GM18505 (cell line): ENCODE measurements at regions not wholly inside any gene's neighbourhood (a gene's known extent, or its start where the extent isn't known, plus 50 kb on each side); places are given as distances from the start of the nearest gene placed in this dataset.
"Not testable (repeated sequence)": the region's sequence is repeated elsewhere in the genome, so short reads cannot be mapped to it uniquely, and the experiment has no call there.

Source experiments
- ATAC-seq: cut with Tn5 transposase; IDR thresholded peaks from one replicate; pipeline ENCODE4 v1.9.1; 2021; ENCODE audit not compliant: unreplicated experiment
- POLR2A ChIP-seq: IDR thresholded peaks from 4 replicates; pipeline ENCODE4 v1.6.1; 2011; ENCODE audit warnings: borderline replicate concordance; ENCODE audit not compliant: insufficient read depth, insufficient read length; ENCODE audit errors: extremely low read depth

GRCh38 chr3:178084938-178085816 is 451.1 kb upstream of the KCNMB2 start:
- no peak for TF ChIP-seq POLR2A
- no peak for ATAC-seq

GRCh38 chr3:178085817-178086123 is 450.5 kb upstream of the KCNMB2 start:
- no peak for TF ChIP-seq POLR2A
- no peak for ATAC-seq

- no peak for TF ChIP-seq POLR2A
Observed at GRCh38 chr3:178086144-178086825, 450.0 kb upstream of the KCNMB2 start.

DNA sequence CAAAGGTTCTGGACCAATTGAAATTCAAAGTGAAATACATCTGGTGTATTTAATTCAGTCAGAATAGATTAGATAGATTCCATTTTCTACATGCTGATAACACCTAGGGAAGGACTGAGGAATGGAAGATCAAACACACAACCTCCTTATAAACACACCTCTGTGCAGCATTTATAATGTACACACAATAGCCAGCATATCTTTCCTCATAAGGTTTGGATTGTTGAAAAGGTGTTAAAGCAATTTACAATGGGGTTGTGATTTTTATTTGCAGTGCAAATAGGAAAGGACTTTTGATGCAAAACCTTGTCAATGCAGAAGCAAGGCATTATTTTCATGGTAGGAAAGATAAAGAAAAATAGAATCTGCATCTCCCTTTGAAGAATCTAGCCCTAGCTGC is 448.9 kb upstream of the KCNMB2 start:
- no peak for ATAC-seq
- no peak for TF ChIP-seq POLR2A

More at GRCh38 chr3:178086144-178086825, 450.0 kb upstream of the KCNMB2 start:
- no peak for ATAC-seq

DNA sequence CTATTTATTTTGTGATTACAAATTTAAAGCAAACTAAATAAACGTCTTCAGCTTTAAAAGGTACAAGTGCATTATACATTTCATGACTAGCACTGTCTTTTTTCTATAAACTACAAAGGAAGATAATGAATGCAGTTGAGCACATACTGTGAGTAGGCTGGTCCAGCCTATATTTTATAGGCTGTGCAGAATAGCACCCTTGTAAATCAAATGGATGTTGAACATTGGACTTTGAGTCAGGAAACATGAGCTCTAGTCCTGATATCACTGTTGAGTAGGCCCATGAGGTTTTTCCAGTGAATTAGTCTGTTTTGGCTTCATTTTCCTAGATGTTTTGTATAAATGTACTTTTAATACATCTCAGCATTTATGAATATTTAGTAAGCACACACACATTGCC is 447.3 kb upstream of the KCNMB2 start:
- TF ChIP-seq POLR2A = no peak
- no peak for ATAC-seq

- no peak for TF ChIP-seq POLR2A
- ATAC-seq = no peak
Observed at GRCh38 chr3:178090899-178091298, 445.3 kb upstream of the KCNMB2 start.

DNA sequence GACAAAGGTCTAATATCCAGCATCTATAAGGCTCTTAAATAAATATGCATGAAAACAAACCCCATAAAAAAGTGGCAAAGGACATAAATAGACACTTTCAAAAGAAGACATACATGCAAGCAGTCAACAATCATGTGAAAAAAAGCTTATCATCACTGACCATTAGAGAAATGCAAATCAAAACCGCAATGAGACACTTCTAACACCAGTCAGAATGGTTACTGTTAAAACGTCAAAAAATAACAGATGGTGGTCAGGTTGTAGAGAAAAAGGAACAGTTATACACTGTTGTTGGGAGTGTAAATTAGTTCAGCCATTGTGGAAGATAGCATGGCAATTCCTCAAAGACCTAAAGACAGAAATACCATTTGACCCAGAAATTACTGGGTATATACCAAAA is 440.7 kb upstream of the KCNMB2 start:
- no peak for TF ChIP-seq POLR2A
- no peak for ATAC-seq

DNA sequence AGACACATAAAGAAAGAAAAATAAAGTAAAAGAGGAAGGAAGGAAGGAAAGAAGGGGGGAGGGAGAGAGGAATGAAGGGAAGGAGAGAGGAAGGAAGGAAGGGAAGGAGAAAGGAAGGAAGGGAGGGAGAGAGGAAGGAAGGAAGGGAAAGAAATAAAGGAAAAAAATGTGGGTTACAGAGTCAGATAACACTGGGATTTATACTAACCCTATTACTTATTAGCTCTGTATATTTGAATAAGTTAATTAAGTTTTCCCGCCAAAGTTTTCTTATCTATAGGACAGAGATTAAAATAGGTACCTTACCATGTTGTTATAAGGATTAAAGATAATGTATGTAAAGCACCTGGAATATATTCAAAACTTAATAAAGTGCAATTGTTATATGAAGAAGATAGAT is 439.3 kb upstream of the KCNMB2 start:
- ATAC-seq = no peak
- no peak for TF ChIP-seq POLR2A

DNA sequence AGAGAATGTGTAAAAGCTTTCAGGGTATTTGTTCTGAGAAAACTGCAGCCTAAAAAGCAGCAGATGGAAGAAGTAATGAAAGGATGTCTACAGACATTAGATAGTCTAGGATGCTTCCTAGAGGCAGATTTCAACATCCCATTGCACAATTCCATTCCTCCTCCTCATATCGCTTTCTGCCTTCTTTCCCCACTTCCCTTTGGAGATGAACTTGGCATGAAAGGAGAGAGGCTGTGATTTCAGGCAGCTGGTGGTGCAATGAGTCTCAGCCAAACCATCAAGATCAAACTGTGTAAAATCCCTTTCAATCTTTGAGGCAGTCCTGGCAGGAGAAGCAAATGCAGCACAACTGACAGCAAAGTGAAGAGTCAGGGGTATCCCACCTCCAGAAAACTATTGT is 438.7 kb upstream of the KCNMB2 start:
- no peak for ATAC-seq
- TF ChIP-seq POLR2A = no peak

GRCh38 chr3:178099274-178099673 is 437.0 kb upstream of the KCNMB2 start:
- no peak for TF ChIP-seq POLR2A
- no peak for ATAC-seq

DNA sequence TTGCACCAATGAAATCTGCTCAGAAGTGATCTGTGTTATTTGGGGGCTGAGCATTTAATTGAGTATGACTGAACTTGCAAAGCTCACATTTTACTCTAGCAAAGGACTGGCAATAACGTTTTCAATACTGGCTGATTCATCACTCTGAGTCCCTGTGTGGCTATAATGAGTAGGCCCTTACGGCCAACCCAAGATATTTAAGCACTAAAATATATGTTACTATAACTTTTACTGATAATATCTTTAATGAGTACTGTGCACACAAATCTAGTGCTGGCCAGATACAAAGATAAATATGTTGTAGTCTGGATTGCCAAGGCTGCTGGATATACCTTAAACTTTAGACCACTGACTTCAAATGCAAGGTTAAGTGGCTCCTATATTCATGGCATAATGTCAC is 436.4 kb upstream of the KCNMB2 start:
- no peak for TF ChIP-seq POLR2A
- no peak for ATAC-seq

GRCh38 chr3:178100908-178101307 is 435.3 kb upstream of the KCNMB2 start:
- no peak for ATAC-seq
- TF ChIP-seq POLR2A = no peak

- TF ChIP-seq POLR2A = no peak
- ATAC-seq = no peak
Observed at GRCh38 chr3:178103140-178103539, 433.1 kb upstream of the KCNMB2 start.

GRCh38 chr3:178107804-178108203 is 428.4 kb upstream of the KCNMB2 start:
- no peak for ATAC-seq
- TF ChIP-seq POLR2A = no peak

DNA sequence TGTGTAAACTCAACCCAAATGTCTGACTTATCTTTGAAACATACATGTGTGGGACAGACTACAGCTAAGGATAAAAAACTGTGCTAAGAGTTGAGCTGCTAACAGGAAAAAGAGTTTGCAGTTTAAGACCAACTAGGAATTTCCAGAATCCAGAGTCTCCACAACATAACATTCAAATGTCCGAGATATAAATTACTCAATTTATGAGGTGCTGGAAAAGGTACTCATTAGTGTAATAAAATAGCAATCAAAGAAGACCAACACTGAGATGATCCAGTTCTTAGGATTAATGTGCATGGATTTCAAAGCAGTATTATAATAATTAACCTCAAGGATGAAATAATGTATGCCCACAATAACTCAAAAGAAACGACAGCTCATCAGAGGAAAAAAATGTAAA is 426.5 kb upstream of the KCNMB2 start:
- ATAC-seq = no peak
- no peak for TF ChIP-seq POLR2A

DNA sequence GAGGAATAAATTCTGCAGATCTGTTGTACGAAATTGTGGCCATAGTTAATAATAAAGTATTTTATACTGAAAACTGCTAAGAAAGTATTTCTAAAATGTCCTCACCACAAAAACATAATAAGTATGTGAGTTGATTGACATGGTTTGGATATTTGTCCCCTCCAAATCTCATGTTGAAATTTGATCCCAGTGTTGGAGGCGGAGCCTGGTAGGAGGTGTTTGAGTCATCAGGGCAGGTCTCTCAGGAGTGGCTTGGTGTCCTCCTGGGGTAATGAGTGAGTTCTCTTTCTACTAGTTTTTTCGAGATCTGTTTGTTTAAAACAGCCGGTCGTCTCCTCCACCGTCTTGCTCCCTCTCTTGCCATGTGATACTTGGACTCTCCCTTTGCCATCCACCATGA is 424.1 kb upstream of the KCNMB2 start:
- no peak for TF ChIP-seq POLR2A
- ATAC-seq = no peak

DNA sequence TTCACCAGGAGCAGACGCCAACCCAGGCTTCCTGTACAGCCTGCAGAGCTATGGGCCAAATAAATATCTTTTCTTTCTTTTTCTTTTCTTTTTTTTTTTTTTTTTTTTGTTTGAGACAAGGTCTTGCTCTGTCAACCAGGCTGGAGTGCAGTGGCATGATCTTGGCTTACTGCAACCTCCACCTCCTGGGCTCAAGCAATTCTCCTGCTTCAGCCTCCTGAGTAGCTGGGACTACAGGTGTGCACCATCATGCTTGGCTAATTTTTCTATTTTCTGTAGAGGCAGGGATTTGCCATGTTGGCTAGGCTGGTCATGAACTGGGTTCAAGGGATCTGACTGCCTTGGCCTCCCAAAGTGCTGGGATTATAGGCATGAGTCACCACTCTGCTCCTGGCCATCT is 423.7 kb upstream of the KCNMB2 start:
- not testable (repeated sequence) for ATAC-seq
